NOMO-1 treated with DMSO at 0.1 percent for 48 hours (cell line): ENCODE measurements at regions not wholly inside any gene's neighbourhood (a gene's known extent, or its start where the extent isn't known, plus 50 kb on each side); places are given as distances from the start of the nearest gene placed in this dataset.

Experiments
- DNase-seq: peaks from one replicate; lab custom pipeline; 2025; ENCODE audit not compliant: unreplicated experiment; lab: John Stamatoyannopoulos, UW

GRCh38 chr22:27083610-27084009 lies 426.2 kb downstream of the MIAT start:
- no peak for DNase-seq

- DNase-seq, result no peak
Measured at GRCh38 chr22:27084130-27084529, 426.7 kb downstream of the MIAT start.

GRCh38 chr22:27086080-27087044 lies 429.0 kb downstream of the MIAT start:
- no peak for DNase-seq

- no peak for DNase-seq
Measured at GRCh38 chr22:27087051-27087450, 429.7 kb downstream of the MIAT start.

GRCh38 chr22:27088026-27088425 lies 430.6 kb downstream of the MIAT start:
- DNase-seq, result no peak

GRCh38 chr22:27089264-27089663 lies 431.9 kb downstream of the MIAT start:
- DNase-seq, result no peak

- no peak for DNase-seq
Measured at GRCh38 chr22:27090611-27091011, 433.2 kb downstream of the MIAT start.

- DNase-seq, result no peak
Measured at GRCh38 chr22:27093422-27093821, 436.0 kb downstream of the MIAT start.

- no peak for DNase-seq
Measured at GRCh38 chr22:27094633-27095308, 437.4 kb downstream of the MIAT start.

GRCh38 chr22:27097506-27097905 lies 440.1 kb downstream of the MIAT start:
- no peak for DNase-seq

- DNase-seq, result no peak
Measured at GRCh38 chr22:27097933-27098332, 440.5 kb downstream of the MIAT start.

- no peak for DNase-seq
Measured at GRCh38 chr22:27099946-27100722, 442.7 kb downstream of the MIAT start.

GRCh38 chr22:27100789-27101188 lies 443.4 kb downstream of the MIAT start:
- no peak for DNase-seq

GRCh38 chr22:27101288-27101687 lies 443.9 kb downstream of the MIAT start:
- no peak for DNase-seq

GRCh38 chr22:27104449-27104848 lies 447.1 kb downstream of the MIAT start:
- DNase-seq, result no peak

- no peak for DNase-seq
Measured at GRCh38 chr22:27105142-27106025, 448.0 kb downstream of the MIAT start.

- DNase-seq, result no peak
Measured at GRCh38 chr22:27106985-27107384, 449.6 kb downstream of the MIAT start.

GRCh38 chr22:27107386-27107785 lies 450.0 kb downstream of the MIAT start:
- DNase-seq, result no peak

GRCh38 chr22:27107824-27108223 lies 450.4 kb downstream of the MIAT start:
- DNase-seq, result peak; percentile 15

- no peak for DNase-seq
Measured at GRCh38 chr22:27108425-27109114, 451.2 kb downstream of the MIAT start.
